ENCODE measurements at regions not wholly inside any gene's neighbourhood (a gene's known extent, or its start where the extent isn't known, plus 50 kb on each side); places are given as distances from the start of the nearest gene placed in this dataset.

GRCh38 chr3:152710549-152710948 lies 124.4 kb upstream of the P2RY1 start (continued):
- TF ChIP-seq REST (IDR thresholded peaks at IDR 0.05; ENCODE audit: unreplicated experiment) (no peak), JUNB (IDR thresholded peaks at IDR 0.05; ENCODE audit: unreplicated experiment) (no peak), POLR2AphosphoS5 (IDR thresholded peaks at IDR 0.05; ENCODE audit: low read depth) (no peak), NANOG (IDR thresholded peaks at IDR 0.05; ENCODE audit: borderline replicate concordance) (no peak), CREB1 (CRISPR knock-in tag; IDR thresholded peaks at IDR 0.05; ENCODE audit: low read depth) (no peak), EZH2phosphoT487 (IDR thresholded peaks at IDR 0.05; ENCODE audit: unreplicated experiment) (no peak), ZNF114 (CRISPR knock-in tag; IDR thresholded peaks at IDR 0.05) (no peak), ETS1 (IDR thresholded peaks at IDR 0.05) (no peak), ZNF331 (CRISPR knock-in tag; IDR thresholded peaks at IDR 0.05; ENCODE audit: low read depth) (no peak)

GRCh38 chr3:152713989-152714388 lies 120.9 kb upstream of the P2RY1 start:
- no peak overlapping the region for H3K27ac ChIP-seq (ENCODE audit: low read depth)
- H3K27ac Mint-ChIP-seq, result no peak overlapping the region
- H3K9me3 Mint-ChIP-seq, result no peaks in the 10 kb centered on the region
- H3K4me1 ChIP-seq (ENCODE audit: insufficient read depth), result peaks cover 4% of the 10 kb centered on the region; the same call in 1 of the 2 replicates
- no peaks in the 10 kb centered on the region for H4K20me1 ChIP-seq (replicated peaks; ENCODE audit: insufficient read depth)
- H3K36me3 Mint-ChIP-seq (ENCODE audit: low read depth), result no peaks in the 10 kb centered on the region
- no peak for DNase-seq (ENCODE audit: low spot score)
- H3K27me3 Mint-ChIP-seq (ENCODE audit: insufficient read depth, low read depth, poor library complexity), result no peaks in the 10 kb centered on the region
- no peaks in the 10 kb centered on the region for H3K79me2 ChIP-seq (replicated peaks; ENCODE audit: insufficient read depth)
- no peaks in the 10 kb centered on the region for H3K36me3 ChIP-seq (ENCODE audit: insufficient read depth)
- no peak overlapping the region for H3K4me3 Mint-ChIP-seq
- no peaks in the 10 kb centered on the region for H3F3A ChIP-seq (replicated peaks; ENCODE audit: low read depth)
- no peak overlapping the region for H3K4me3 ChIP-seq
- H3K4me2 ChIP-seq, result no peak overlapping the region
- peaks cover 13% of the 10 kb centered on the region; the same call in 2 of the 3 replicates for H3K4me1 Mint-ChIP-seq
- no peak for ATAC-seq
- H3K9me2 ChIP-seq (ENCODE audit: insufficient read depth), result no peaks in the 10 kb centered on the region
- H3K27me3 ChIP-seq (ENCODE audit: insufficient read depth), result no peaks in the 10 kb centered on the region
- H2AFZ ChIP-seq, result no peak overlapping the region
- TF ChIP-seq EZH2phosphoT487 (IDR thresholded peaks at IDR 0.05; ENCODE audit: unreplicated experiment) (no peak), EZH2 (IDR thresholded peaks at IDR 0.05; ENCODE audit: low read depth, unreplicated experiment) (no peak), JUNB (IDR thresholded peaks at IDR 0.05; ENCODE audit: unreplicated experiment) (no peak), ZNF114 (CRISPR knock-in tag; IDR thresholded peaks at IDR 0.05) (no peak), ZNF462 (CRISPR knock-in tag; IDR thresholded peaks at IDR 0.05) (no peak), NANOG (IDR thresholded peaks at IDR 0.05; ENCODE audit: borderline replicate concordance) (no peak), ETS1 (IDR thresholded peaks at IDR 0.05) (no peak)
